ENCODE measurements at regions not wholly inside any gene's neighbourhood (a gene's known extent, or its start where the extent isn't known, plus 50 kb on each side); places are given as distances from the start of the nearest gene placed in this dataset.

DNA sequence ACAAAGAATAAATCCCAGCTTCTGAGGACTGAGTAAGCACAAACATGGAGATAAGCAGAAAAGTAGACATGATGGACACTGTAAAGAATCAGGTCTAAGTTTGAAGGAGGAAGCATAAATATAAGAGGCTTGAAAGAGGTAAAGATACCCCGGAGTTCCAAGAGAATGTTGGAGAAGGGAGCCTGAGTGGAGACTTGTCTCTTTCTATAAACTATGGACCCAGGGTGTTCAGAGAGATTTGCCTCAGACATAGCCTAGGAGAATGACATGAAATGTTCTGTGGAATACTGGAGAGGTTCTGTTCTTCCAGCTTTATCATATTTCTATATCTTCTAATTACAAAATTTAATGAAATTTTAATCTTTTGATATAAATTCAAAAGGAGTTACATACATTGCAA is 554.3 kb upstream of the B3GALT2 start:
- no peak for DNase-seq

- DNase-seq, result no peak
Observed at GRCh38 chr1:193736507-193736906, 550.1 kb upstream of the B3GALT2 start.

DNA sequence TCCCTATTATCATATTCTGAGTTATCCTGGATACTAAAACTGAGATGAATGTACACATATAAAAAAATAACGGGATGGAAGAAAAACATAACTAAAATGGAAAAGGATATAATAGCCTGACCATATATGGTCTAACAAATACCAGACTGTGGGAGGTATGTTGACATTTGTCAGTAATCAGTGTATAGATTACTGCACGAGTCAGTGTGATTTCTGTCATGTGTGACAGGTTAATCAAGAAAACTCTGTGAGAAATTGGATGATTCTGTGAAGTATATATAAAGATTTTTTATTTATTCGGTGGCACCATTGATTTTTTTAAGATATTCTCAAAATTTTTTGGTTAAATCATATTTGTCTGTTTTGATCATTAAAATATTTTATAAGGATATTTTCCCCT is 547.3 kb upstream of the B3GALT2 start:
- DNase-seq, result no peak

- no peak for DNase-seq
Observed at GRCh38 chr1:193730017-193730416, 543.6 kb upstream of the B3GALT2 start.

DNA sequence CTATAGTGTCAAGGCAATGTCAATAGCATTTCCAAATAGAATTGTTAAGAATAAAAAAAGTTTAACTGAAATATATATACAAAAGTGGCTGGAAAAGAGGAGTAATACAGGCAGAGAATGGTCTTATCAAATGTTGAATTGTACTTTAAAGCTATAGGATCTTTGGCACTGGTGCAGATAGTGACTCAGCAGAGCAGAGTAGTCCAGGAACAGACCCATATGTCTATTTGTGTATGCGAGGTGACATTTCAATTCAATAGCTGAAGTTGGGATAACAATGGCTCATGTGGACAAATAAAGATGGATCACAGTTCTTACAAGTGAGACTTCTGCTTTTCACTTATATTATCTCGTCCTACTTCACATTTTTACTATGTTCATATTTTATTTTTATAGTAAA is 543.0 kb upstream of the B3GALT2 start:
- no peak for DNase-seq

GRCh38 chr1:193727850-193728249 is 541.4 kb upstream of the B3GALT2 start:
- DNase-seq, result no peak

- no peak for DNase-seq
Observed at GRCh38 chr1:193726722-193727121, 540.3 kb upstream of the B3GALT2 start.

- DNase-seq, result no peak
Observed at GRCh38 chr1:193712392-193712791, 526.0 kb upstream of the B3GALT2 start.

DNA sequence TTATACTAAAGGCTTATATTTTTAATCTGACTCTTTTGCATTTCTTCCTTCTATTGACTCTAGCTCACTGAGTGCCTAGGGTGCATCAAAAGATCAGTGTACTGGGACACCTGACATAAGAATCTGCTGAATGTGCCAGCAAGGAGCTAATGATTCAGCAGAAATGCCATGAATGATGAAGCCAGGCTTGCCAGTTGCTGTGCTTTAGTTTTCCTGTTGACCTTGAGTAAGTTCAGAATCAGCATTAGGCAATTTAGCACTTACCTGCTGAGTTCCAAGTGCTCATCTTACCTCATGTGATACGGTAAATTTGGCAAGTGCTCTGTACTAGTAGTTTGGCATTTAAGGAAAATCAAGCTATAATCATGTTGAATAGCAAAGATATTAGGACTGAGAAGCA is 523.2 kb upstream of the B3GALT2 start:
- DNase-seq, result no peak

DNA sequence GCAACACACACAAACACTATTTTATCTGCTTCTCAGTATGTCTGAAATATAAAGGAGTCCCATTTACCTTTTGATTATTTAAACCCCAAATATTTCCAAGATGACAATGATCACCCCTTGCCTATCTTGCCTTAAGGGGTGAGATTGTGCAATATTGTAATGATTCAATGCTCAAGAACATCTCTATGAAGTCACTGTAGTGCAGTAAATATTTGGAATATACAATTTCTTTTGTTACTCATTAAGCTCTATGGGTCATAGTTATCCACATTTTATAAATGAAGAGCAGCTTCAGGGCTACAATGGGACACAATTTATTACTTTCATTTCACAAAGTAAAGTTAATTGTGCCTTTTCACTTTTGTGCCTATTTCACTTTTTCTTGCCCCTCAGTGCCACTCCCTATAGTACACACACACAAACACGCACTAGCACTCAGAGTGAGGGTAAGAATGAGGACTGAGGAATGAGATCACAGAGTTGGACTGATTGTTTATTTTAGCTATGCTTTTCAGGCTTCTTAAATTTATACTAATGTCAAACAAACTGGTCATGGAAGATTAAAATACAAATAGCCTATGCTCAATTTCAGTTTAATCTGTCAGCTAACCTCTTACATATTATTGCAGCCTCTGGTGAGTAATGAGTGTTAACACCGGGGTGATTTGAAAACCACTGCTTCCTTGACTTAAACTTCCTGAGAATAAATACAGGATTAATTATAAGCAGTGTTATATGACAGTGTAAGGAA is 521.0 kb upstream of the B3GALT2 start:
- DNase-seq, result no peak

- DNase-seq, result no peak
Observed at GRCh38 chr1:193706766-193707165, 520.4 kb upstream of the B3GALT2 start.

GRCh38 chr1:193705554-193705981 is 519.2 kb upstream of the B3GALT2 start:
- no peak for DNase-seq

- DNase-seq, result no peak
Observed at GRCh38 chr1:193703655-193704054, 517.2 kb upstream of the B3GALT2 start.

DNA sequence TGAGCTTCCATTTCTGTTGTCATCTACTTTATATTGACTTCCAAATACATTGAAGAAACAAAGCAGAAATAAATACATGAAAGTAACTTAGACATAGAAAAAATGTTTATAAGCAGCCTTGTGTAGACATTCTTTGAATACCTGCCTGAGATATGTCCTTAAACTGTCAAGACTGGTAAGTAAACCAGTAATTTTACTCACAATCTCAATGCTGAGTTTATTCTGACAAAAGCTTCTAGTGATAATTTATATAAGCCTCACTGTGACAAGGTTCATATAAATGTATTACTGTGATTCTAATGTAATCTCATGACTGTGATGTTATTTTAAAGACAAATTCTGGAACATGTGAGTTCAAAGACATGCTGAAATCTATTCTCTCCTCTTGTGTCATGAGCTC is 516.7 kb upstream of the B3GALT2 start:
- DNase-seq, result no peak

DNA sequence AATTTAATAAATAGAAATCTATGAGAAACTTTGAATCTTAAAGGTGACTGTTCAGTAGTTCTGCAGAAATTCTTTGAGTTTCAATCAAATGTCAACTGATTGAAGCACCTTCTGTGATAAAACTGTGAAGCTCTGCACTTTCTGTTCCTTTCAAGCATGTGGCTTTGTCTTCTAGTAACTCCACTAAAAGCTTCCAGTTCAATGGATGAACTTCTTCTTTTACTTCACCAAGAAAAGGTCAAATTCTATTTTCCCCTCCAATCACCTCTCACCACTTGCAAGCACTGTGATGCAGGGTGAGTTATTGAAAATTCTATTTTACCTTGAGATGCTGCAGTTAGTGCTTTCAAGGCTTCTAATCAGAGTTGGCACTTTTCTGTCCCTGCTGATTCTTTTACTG is 515.3 kb upstream of the B3GALT2 start:
- DNase-seq, result no peak

DNA sequence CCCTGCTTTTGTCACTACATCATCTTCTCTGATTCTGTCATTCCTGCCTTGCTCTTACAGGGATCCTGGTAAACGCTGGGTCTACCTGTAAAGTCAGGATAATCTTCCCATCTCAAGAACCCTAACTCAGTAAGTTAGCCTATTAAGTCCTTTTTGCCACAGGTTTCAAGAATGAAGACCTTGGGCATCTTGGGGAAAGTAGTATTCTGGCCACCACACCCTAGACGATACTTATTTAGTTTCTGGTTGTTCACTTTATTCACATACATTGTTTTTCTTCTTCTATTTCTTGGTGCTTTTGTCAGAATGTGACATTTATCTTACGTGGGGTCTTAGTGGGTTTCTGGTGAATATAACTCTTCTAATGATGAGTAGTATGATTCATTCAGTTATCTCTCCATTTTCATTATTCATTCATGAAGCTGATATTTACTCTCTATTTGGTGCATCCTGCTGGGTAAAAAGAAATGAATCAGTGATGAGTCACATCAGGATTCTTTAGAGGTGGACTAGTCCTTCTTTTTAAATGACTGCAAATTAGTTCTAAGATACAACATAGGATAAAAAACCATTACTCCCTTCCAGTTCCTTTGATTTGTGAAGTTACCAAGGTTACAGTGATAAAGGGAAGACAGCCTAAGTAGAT is 514.4 kb upstream of the B3GALT2 start:
- DNase-seq, result no peak

DNA sequence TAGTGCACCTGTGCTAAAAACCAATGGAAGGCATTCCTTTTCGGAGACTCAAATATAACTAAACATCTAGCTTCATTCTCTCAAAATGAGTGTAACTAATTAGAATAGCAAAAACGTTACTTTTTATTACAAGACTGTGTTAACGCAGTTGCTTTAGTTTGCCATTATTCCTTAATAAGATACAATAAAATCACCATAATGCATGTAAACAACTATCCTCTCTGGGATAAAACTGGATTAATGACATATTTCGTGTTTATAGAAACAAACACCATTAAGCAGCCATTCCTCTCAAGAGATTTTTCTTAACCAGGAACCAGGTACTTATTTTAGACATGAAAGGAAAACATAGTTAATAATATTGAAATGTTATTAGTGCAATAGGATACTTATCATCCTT is 512.8 kb upstream of the B3GALT2 start:
- DNase-seq, result no peak

DNA sequence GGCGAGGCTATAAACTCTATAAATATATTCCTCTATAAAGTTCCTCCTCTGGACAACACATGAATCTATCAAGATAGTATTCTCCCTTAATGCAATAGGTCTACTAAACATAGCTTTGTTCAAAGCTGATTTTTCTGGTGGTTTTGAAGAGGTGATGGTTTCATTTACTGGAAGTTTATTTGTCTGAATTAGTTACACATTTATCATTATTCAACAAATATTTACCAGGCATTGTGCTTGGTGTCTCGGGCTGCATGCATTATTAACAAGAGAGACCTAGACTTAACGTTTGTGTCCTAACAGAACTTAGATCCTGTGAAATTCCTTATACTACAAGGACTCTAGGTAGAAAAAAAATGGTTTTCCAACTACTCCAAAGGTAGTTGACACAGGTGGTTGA is 511.4 kb upstream of the B3GALT2 start:
- DNase-seq, result no peak

- no peak for DNase-seq
Observed at GRCh38 chr1:193697115-193697762, 510.8 kb upstream of the B3GALT2 start.

DNA sequence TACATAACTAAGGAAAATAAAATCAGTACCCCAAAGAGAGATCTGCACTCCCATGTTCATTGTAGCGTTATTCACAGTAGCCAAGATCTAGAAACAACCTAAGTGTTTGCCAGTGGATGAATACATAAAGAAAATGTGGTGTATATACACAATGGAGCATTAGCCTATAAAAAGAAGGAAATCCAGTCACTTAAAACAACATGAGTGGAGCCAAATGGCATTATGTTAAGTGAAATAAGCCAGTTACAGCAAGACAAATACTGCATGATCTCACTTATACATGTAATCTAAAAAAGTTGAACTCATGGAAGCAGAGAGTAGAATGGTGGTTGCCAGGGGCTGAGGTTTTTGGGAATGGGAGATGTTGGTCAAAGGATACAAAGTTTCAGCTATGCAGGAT is 508.3 kb upstream of the B3GALT2 start:
- DNase-seq, result no peak

GRCh38 chr1:193685986-193686385 is 499.6 kb upstream of the B3GALT2 start:
- no peak for DNase-seq

- no peak for DNase-seq
Observed at GRCh38 chr1:193681422-193681821, 495.0 kb upstream of the B3GALT2 start.

DNA sequence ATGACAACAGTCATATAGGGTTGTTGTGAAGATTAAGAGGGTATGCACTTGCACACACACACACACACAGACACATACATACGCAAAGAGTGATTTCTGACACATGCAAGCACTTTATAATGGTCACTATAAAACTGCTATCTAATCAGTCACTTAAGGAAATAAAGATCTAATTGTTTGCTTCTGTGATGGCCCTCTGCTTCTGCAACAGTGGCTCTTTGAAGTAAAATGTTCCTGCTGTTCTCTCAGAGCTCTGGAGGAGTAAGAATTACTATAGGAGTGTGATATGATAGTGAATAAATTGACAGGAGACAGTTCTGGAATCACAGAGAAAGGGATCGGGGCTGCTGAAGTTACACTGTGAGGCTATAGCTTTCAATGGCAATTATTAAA is 494.5 kb upstream of the B3GALT2 start:
- DNase-seq, result no peak

DNA sequence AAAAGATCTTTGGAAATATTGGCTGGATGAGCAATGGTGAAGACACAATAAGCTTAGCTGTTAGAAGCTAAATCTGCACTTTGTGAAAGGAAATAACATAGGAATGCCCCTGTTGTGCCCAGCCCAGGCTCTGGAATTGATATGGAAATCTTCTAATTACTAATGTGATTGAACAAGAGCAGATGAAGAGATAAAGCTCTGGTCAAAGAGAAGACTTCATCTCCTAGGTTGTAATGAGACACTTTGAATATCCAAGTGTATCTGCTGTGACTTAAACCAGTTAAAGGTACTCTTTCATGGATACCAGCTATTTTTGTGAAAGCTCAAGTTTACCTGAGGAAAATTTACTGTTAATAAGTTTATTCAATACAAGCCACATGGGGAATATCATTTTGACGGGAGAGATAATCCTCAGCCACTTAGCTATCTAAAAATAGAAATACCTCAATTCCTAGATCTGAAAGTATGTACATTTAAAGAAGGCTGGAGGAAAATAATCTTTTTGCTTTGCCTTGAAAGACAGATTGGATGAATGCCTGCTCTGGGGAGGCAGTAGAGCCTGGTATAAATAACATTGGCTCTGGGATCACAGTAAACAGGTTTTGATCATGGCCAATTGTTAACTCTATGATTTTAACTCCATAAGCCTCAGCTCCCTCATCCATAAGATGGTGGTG is 494.0 kb upstream of the B3GALT2 start:
- DNase-seq, result no peak
